ENCODE measurements at regions not wholly inside any gene's neighbourhood (a gene's known extent, or its start where the extent isn't known, plus 50 kb on each side); places are given as distances from the start of the nearest gene placed in this dataset.

GRCh38 chr12:89762498-89763170 is 54.0 kb upstream of the ATP2B1 start:
- no peaks in the 10 kb centered on the region for H3K9me3 ChIP-seq
- TF ChIP-seq CTCF (IDR thresholded peaks at IDR 0.05) (no peak), POLR2A (IDR thresholded peaks at IDR 0.05) (no peak)
- DNase-seq = no peak
- H3K4me3 ChIP-seq = no peak overlapping the region
- no peak overlapping the region for H3K27ac ChIP-seq
- no peaks in the 10 kb centered on the region for H3K27me3 ChIP-seq
- peaks cover 0 to 5% (median 0%) of the 10 kb centered on the region in 4 donors for H3K4me1 ChIP-seq
- no peaks in the 10 kb centered on the region for H3K36me3 ChIP-seq

DNA sequence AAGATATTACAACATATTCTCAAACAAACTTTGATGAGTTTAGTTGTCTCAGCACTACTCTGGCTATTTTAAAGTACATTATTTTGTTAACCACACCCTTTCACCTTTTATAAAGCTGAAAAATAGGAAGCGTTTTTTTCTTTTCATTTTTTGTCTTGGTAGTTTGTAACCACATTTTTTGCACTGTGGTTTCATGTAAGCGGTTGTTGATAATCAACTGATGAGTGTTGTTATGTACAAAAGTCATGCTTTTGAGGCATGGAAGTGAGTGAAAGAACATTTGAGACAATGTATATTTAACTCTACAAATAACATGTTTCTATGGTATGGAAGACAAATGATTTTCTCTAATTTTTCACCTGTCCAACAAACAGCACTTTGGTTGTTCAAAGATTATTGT is 52.1 kb upstream of the ATP2B1 start:
- Histone ChIP-seq H3K27ac (no peak overlapping the region), H3K4me3 (no peak overlapping the region), H3K36me3 (no peaks in the 10 kb centered on the region), H3K4me1 (peaks cover 0 to 7% (median 0%) of the 10 kb centered on the region in 4 donors), H3K9me3 (no peaks in the 10 kb centered on the region), H3K27me3 (no peaks in the 10 kb centered on the region)
- TF ChIP-seq POLR2A (IDR thresholded peaks at IDR 0.05) (no peak), CTCF (IDR thresholded peaks at IDR 0.05) (no peak)
- DNase-seq = no peak
